GM12878 (cell line): ENCODE measurements at regions not wholly inside any gene's neighbourhood (a gene's known extent, or its start where the extent isn't known, plus 50 kb on each side); places are given as distances from the start of the nearest gene placed in this dataset.

ENCODE experiments used
- ATAC-seq: fragments of 200-7000 bp; cut with Tn5 transposase; 3 replicates; pipeline ENCODE4 v1.9.1; 2020; ENCODE audit warnings: mild to moderate bottlenecking, moderate library complexity
- BruUV-seq: library from RNA; stranded (reverse); fragments of 400-500 nt; replicated peaks from 2 replicates; lab custom pipeline; 2021; lab: Mats Ljungman, UMichigan
- CTCF ChIA-PET: fragments of 300-600 bp; sonication (Branson Sonifier 250); formaldehyde crosslinking; extraction: SDS; loops from one replicate; lab custom pipeline; 2021; ENCODE audit warnings: inconsistent platforms; lab: Yijun Ruan, JAX
- POLR2A ChIA-PET: fragments of 350-600 bp; formaldehyde crosslinking; extraction: SDS; loops from one replicate; lab custom pipeline; 2021; ENCODE audit warnings: inconsistent platforms; lab: Charles Lee
- RAD21 ChIA-PET: fragments of 300-600 bp; sonication (Branson Sonifier 250); formaldehyde crosslinking; loops from one replicate; lab custom pipeline; 2023; ENCODE audit warnings: antibody characterized with exemption; ENCODE audit not compliant: unreplicated experiment; lab: Charles Lee
- SMC1A ChIA-PET: fragments of 300-600 bp; sonication (Branson Sonifier 250); formaldehyde crosslinking; loops from one replicate; lab custom pipeline; 2023; ENCODE audit not compliant: unreplicated experiment, uncharacterized antibody; lab: Charles Lee
- DNase-seq: peaks from one replicate; pipeline ENCODE4 v3.0.0-alpha.2; 2011; ENCODE audit warnings: low read depth, low spot score
- FAIRE-seq: peaks from 3 replicates; lab custom pipeline; 2011; peaks lifted over from hg19 to GRCh38; lab: Jason Lieb, UNC
- H2AFZ ChIP-seq: 2 replicates; pipeline ENCODE4 v1.6.0; 2011; ENCODE audit warnings: low read depth, low read length, control low read depth; ENCODE audit not compliant: control insufficient read depth
- H3K27ac ChIP-seq: 2 replicates; pipeline ENCODE4 v1.5.1; 2011; ENCODE audit warnings: control low read depth; ENCODE audit not compliant: control insufficient read depth, insufficient read depth
- H3K27me3 ChIP-seq, 2 experiments: replicated peaks in 1 of 2; 2 replicates each; pipeline versions ENCODE4 v1.6.0 to v1.6.1; 2011; ENCODE audit warnings: low read length in 1 of 2; ENCODE audit not compliant: control insufficient read depth in 2 of 2, insufficient read depth in 2 of 2
- H3K36me3 ChIP-seq, 2 experiments: 2 replicates each; pipeline ENCODE4 v1.5.1; 2011; ENCODE audit warnings: low read length in 1 of 2; ENCODE audit not compliant: control insufficient read depth in 2 of 2, insufficient read depth in 2 of 2
- H3K4me1 ChIP-seq: 2 replicates; pipeline ENCODE4 v1.6.1; 2011; ENCODE audit warnings: mild to moderate bottlenecking, low read length, moderate library complexity, mixed read lengths; ENCODE audit not compliant: control insufficient read depth, insufficient read depth
- H3K4me2 ChIP-seq: 2 replicates; pipeline ENCODE4 v1.6.0; 2011; ENCODE audit warnings: control low read depth; ENCODE audit not compliant: control insufficient read depth, insufficient read depth
- H3K4me3 ChIP-seq: fragments of 200-600 bp; sonication (generic); 2 replicates; pipeline ENCODE4 v1.5.1; 2016
- H3K79me2 ChIP-seq: 2 replicates; pipeline ENCODE4 v1.6.0; 2011; ENCODE audit warnings: low read length; ENCODE audit not compliant: control insufficient read depth, insufficient read depth
- H3K9ac ChIP-seq: 2 replicates; pipeline ENCODE4 v1.8.0; 2011; ENCODE audit warnings: low read length, control low read depth, mixed read lengths; ENCODE audit not compliant: control insufficient read depth, insufficient read depth
- H3K9me3 ChIP-seq: replicated peaks from 3 replicates; pipeline ENCODE4 v1.5.1; 2011; ENCODE audit warnings: mild to moderate bottlenecking, low read length; ENCODE audit not compliant: control insufficient read depth, insufficient read depth
- H4K20me1 ChIP-seq: 2 replicates; pipeline ENCODE4 v1.6.0; 2011; ENCODE audit not compliant: control insufficient read depth, insufficient read depth
- HSF1 ChIP-seq: fragments of 150-350 bp; IDR thresholded peaks from 2 replicates; pipeline ENCODE4 v1.6.1; 2014; ENCODE audit warnings: mild to moderate bottlenecking, low read depth, low read length
- KLF5 ChIP-seq: fragments of 450-650 bp; IDR thresholded peaks from 2 replicates; pipeline ENCODE4 v1.6.1; 2014; ENCODE audit warnings: mild to moderate bottlenecking; ENCODE audit not compliant: partially characterized antibody
- MEF2A ChIP-seq: IDR thresholded peaks from 2 replicates; pipeline ENCODE4 v1.6.1; 2011; ENCODE audit warnings: low read depth, mild to moderate bottlenecking, low read length, moderate library complexity; ENCODE audit not compliant: insufficient read depth
- MXI1 ChIP-seq: fragments of 150-350 bp; IDR thresholded peaks from 2 replicates; pipeline ENCODE4 v1.6.1; 2011; ENCODE audit warnings: low read depth, mild to moderate bottlenecking, inconsistent platforms, low read length, improper control_type of control experiment
- MYC ChIP-seq: IDR thresholded peaks from 2 replicates; pipeline ENCODE4 v1.6.1; 2011; ENCODE audit warnings: mild to moderate bottlenecking, low read length, moderate library complexity, inconsistent platforms; ENCODE audit not compliant: insufficient read depth, insufficient replicate concordance, insufficient read length, severe bottlenecking
- NR2F1 ChIP-seq: fragments of 450-650 bp; conservative IDR thresholded peaks from 2 replicates; pipeline ENCODE4 v1.6.1; 2017; ENCODE audit warnings: mild to moderate bottlenecking
- PBX3 ChIP-seq: IDR thresholded peaks from 2 replicates; pipeline ENCODE4 v1.6.1; 2011; ENCODE audit warnings: mild to moderate bottlenecking, low read depth, low read length, moderate library complexity; ENCODE audit not compliant: insufficient replicate concordance
- RCOR1 ChIP-seq: conservative IDR thresholded peaks from 2 replicates; pipeline ENCODE4 v1.6.1; 2012; ENCODE audit warnings: low read depth, low read length, improper control_type of control experiment
- USF2 ChIP-seq: IDR thresholded peaks from 2 replicates; pipeline ENCODE4 v1.6.1; 2011; ENCODE audit warnings: low read depth, low read length, improper control_type of control experiment, borderline replicate concordance
- ZBTB33 ChIP-seq: fragments of 450-650 bp; IDR thresholded peaks from 2 replicates; pipeline ENCODE4 v1.6.1; 2017; ENCODE audit warnings: mild to moderate bottlenecking
- WGBS: methylation state at CpG from one replicate; pipeline ENCODE4 v1.1.6; 2016; ENCODE audit warnings: low lambda C conversion rate; ENCODE audit not compliant: insufficient replicate concordance, insufficient coverage; ENCODE audit errors: missing lambda C conversion rate; 5-methylcytosine and 5-hydroxymethylcytosine counted together
- in situ Hi-C: fragments of 300-500 bp; cut with MboI; formaldehyde crosslinking; loops from 9 replicates; pipeline ENCODE4 v1.14.3; 2018; ENCODE audit warnings: mixed read lengths
- intact Hi-C: fragments of 100-400 bp; cut with micrococcal nuclease; formaldehyde crosslinking; loops from one replicate; pipeline ENCODE4 v1.14.2; 2022; ENCODE audit not compliant: unreplicated experiment
- TF ChIP-seq, protein P1 (sequence below): IDR thresholded peaks from 2 replicates; pipeline ENCODE4 v1.6.1; 2012; ENCODE audit warnings: mild to moderate bottlenecking, low read depth, low read length
- TF ChIP-seq, protein P2 (sequence below): IDR thresholded peaks from 2 replicates; pipeline ENCODE4 v1.6.1; 2012; ENCODE audit warnings: low read depth, low read length, improper control_type of control experiment

DNA sequence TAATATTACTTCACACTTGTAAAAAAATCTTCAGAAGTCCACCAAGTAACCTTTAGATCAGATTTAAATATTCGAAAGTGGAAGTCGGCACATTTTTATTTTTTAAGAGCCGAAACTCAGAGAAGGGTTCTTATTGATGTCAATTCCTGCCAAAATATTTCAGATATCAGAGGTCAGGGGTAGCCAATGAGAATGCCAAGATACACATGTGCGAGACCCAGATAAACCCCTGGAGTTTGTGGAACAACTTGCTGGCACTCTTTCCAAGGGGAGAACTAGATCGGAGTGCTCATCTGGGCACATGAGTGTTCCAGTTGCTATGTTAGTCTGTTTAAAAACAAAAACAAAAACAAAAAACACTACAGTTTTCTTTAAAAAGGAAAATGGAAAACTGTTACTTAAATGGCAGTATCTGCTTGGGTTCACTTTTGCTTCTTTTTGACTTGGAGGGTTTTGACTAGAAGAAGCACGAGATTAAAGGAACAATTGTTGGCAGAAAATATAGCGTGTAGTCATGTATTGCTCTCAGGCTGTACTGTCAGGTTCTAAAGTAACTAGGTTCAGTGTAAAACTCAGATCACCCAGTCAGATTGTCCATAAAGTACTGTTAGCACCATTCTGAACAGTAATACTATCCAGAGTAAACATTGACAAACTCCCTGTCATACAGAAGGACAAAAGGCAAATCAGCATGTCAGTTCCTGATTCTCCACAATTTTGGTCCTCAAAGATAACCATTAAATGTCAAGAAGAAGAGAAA is 188.0 kb upstream of the PACRGL start:
- DNase-seq (no peak), ATAC-seq (no peak), FAIRE-seq (no peak)
- Histone ChIP-seq H3K27ac (no peak overlapping the region), H3K79me2 (no peaks in the 10 kb centered on the region), H3K36me3 (no peaks in the 10 kb centered on the region), H3K9me3 (no peaks in the 10 kb centered on the region), H2AFZ (no peak overlapping the region), H4K20me1 (no peaks in the 10 kb centered on the region), H3K4me2 (no peak overlapping the region), H3K4me3 (no peak overlapping the region), H3K9ac (no peak overlapping the region), H3K4me1 (no peaks in the 10 kb centered on the region), H3K27me3 (no peaks in the 10 kb centered on the region)
- RAD21 ChIA-PET: no interaction called here
- in situ Hi-C loops: no loop called here
- WGBS: 64% methylated on average over 7 of the region's 7 CpGs
- intact Hi-C loops: no loop called here
- POLR2A ChIA-PET: no interaction called here
- no TSS peak for BruUV-seq
- TF ChIP-seq KLF5 (no peak), NR2F1 (no peak), MYC (no peak), ZBTB33 (no peak), RCOR1 (no peak), MXI1 (no peak), HSF1 (no peak), MEF2A (no peak), USF2 (no peak), PBX3 (no peak)
- TF ChIP-seq, protein P1, sequence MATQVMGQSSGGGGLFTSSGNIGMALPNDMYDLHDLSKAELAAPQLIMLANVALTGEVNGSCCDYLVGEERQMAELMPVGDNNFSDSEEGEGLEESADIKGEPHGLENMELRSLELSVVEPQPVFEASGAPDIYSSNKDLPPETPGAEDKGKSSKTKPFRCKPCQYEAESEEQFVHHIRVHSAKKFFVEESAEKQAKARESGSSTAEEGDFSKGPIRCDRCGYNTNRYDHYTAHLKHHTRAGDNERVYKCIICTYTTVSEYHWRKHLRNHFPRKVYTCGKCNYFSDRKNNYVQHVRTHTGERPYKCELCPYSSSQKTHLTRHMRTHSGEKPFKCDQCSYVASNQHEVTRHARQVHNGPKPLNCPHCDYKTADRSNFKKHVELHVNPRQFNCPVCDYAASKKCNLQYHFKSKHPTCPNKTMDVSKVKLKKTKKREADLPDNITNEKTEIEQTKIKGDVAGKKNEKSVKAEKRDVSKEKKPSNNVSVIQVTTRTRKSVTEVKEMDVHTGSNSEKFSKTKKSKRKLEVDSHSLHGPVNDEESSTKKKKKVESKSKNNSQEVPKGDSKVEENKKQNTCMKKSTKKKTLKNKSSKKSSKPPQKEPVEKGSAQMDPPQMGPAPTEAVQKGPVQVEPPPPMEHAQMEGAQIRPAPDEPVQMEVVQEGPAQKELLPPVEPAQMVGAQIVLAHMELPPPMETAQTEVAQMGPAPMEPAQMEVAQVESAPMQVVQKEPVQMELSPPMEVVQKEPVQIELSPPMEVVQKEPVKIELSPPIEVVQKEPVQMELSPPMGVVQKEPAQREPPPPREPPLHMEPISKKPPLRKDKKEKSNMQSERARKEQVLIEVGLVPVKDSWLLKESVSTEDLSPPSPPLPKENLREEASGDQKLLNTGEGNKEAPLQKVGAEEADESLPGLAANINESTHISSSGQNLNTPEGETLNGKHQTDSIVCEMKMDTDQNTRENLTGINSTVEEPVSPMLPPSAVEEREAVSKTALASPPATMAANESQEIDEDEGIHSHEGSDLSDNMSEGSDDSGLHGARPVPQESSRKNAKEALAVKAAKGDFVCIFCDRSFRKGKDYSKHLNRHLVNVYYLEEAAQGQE: no peak
- TF ChIP-seq, protein P2, sequence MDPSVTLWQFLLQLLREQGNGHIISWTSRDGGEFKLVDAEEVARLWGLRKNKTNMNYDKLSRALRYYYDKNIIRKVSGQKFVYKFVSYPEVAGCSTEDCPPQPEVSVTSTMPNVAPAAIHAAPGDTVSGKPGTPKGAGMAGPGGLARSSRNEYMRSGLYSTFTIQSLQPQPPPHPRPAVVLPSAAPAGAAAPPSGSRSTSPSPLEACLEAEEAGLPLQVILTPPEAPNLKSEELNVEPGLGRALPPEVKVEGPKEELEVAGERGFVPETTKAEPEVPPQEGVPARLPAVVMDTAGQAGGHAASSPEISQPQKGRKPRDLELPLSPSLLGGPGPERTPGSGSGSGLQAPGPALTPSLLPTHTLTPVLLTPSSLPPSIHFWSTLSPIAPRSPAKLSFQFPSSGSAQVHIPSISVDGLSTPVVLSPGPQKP: no peak
- CTCF ChIA-PET: no interaction called here
- SMC1A ChIA-PET: interaction anchor here (0.9 kb wide), 1 partner anchor 13 kb away, joined by 4 read pairs; no protein-coding TSS in a partner anchor
